HL-60 (cell line): ENCODE measurements at regions not wholly inside any gene's neighbourhood (a gene's known extent, or its start where the extent isn't known, plus 50 kb on each side); places are given as distances from the start of the nearest gene placed in this dataset.

Experiments
- POLR2AphosphoS5 ChIP-seq: IDR thresholded peaks from 2 replicates; pipeline ENCODE4 v1.6.1; 2012; ENCODE audit warnings: low read depth
- TF ChIP-seq, protein P1 (sequence below): IDR thresholded peaks from one replicate; pipeline ENCODE4 v1.5.1; 2011; ENCODE audit warnings: low read length, control low read depth, inconsistent platforms; ENCODE audit not compliant: insufficient read depth

GRCh38 chr3:64445109-64445943 is 220.1 kb upstream of the PRICKLE2 start:
- no peak for TF ChIP-seq POLR2AphosphoS5
- TF ChIP-seq, protein P1, sequence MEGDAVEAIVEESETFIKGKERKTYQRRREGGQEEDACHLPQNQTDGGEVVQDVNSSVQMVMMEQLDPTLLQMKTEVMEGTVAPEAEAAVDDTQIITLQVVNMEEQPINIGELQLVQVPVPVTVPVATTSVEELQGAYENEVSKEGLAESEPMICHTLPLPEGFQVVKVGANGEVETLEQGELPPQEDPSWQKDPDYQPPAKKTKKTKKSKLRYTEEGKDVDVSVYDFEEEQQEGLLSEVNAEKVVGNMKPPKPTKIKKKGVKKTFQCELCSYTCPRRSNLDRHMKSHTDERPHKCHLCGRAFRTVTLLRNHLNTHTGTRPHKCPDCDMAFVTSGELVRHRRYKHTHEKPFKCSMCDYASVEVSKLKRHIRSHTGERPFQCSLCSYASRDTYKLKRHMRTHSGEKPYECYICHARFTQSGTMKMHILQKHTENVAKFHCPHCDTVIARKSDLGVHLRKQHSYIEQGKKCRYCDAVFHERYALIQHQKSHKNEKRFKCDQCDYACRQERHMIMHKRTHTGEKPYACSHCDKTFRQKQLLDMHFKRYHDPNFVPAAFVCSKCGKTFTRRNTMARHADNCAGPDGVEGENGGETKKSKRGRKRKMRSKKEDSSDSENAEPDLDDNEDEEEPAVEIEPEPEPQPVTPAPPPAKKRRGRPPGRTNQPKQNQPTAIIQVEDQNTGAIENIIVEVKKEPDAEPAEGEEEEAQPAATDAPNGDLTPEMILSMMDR, result no peak
